GM12878 (cell line): ENCODE measurements at regions not wholly inside any gene's neighbourhood (a gene's known extent, or its start where the extent isn't known, plus 50 kb on each side); places are given as distances from the start of the nearest gene placed in this dataset.
"Not testable (repeated sequence)": the region's sequence is repeated elsewhere in the genome, so short reads cannot be mapped to it uniquely, and the experiment has no call there.

Experiments
- ATAC-seq: fragments of 200-7000 bp; cut with Tn5 transposase; 3 replicates; pipeline ENCODE4 v1.9.1; 2020; ENCODE audit warnings: mild to moderate bottlenecking, moderate library complexity
- BruUV-seq: library from RNA; stranded (reverse); fragments of 400-500 nt; replicated peaks from 2 replicates; lab custom pipeline; 2021; lab: Mats Ljungman, UMichigan
- CTCF ChIA-PET: fragments of 300-600 bp; sonication (Branson Sonifier 250); formaldehyde crosslinking; extraction: SDS; loops from one replicate; lab custom pipeline; 2021; ENCODE audit warnings: inconsistent platforms; lab: Yijun Ruan, JAX
- POLR2A ChIA-PET: fragments of 350-600 bp; formaldehyde crosslinking; extraction: SDS; loops from one replicate; lab custom pipeline; 2021; ENCODE audit warnings: inconsistent platforms; lab: Charles Lee
- RAD21 ChIA-PET: fragments of 300-600 bp; sonication (Branson Sonifier 250); formaldehyde crosslinking; loops from one replicate; lab custom pipeline; 2023; ENCODE audit warnings: antibody characterized with exemption; ENCODE audit not compliant: unreplicated experiment; lab: Charles Lee
- SMC1A ChIA-PET: fragments of 300-600 bp; sonication (Branson Sonifier 250); formaldehyde crosslinking; loops from one replicate; lab custom pipeline; 2023; ENCODE audit not compliant: unreplicated experiment, uncharacterized antibody; lab: Charles Lee
- DNase-seq: peaks from one replicate; pipeline ENCODE4 v3.0.0-alpha.2; 2011; ENCODE audit warnings: low read depth, low spot score
- FAIRE-seq: peaks from 3 replicates; lab custom pipeline; 2011; peaks lifted over from hg19 to GRCh38; lab: Jason Lieb, UNC
- H2AFZ ChIP-seq: 2 replicates; pipeline ENCODE4 v1.6.0; 2011; ENCODE audit warnings: low read depth, low read length, control low read depth; ENCODE audit not compliant: control insufficient read depth
- H3K27ac ChIP-seq: 2 replicates; pipeline ENCODE4 v1.5.1; 2011; ENCODE audit warnings: control low read depth; ENCODE audit not compliant: control insufficient read depth, insufficient read depth
- H3K27me3 ChIP-seq, 2 experiments: replicated peaks in 1 of 2; 2 replicates each; pipeline versions ENCODE4 v1.6.0 to v1.6.1; 2011; ENCODE audit warnings: low read length in 1 of 2; ENCODE audit not compliant: control insufficient read depth in 2 of 2, insufficient read depth in 2 of 2
- H3K36me3 ChIP-seq, 2 experiments: 2 replicates each; pipeline ENCODE4 v1.5.1; 2011; ENCODE audit warnings: low read length in 1 of 2; ENCODE audit not compliant: control insufficient read depth in 2 of 2, insufficient read depth in 2 of 2
- H3K4me1 ChIP-seq: 2 replicates; pipeline ENCODE4 v1.6.1; 2011; ENCODE audit warnings: mild to moderate bottlenecking, low read length, moderate library complexity, mixed read lengths; ENCODE audit not compliant: control insufficient read depth, insufficient read depth
- H3K4me2 ChIP-seq: 2 replicates; pipeline ENCODE4 v1.6.0; 2011; ENCODE audit warnings: control low read depth; ENCODE audit not compliant: control insufficient read depth, insufficient read depth
- H3K4me3 ChIP-seq: fragments of 200-600 bp; sonication (generic); 2 replicates; pipeline ENCODE4 v1.5.1; 2016
- H3K79me2 ChIP-seq: 2 replicates; pipeline ENCODE4 v1.6.0; 2011; ENCODE audit warnings: low read length; ENCODE audit not compliant: control insufficient read depth, insufficient read depth
- H3K9ac ChIP-seq: 2 replicates; pipeline ENCODE4 v1.8.0; 2011; ENCODE audit warnings: low read length, control low read depth, mixed read lengths; ENCODE audit not compliant: control insufficient read depth, insufficient read depth
- H3K9me3 ChIP-seq: replicated peaks from 3 replicates; pipeline ENCODE4 v1.5.1; 2011; ENCODE audit warnings: mild to moderate bottlenecking, low read length; ENCODE audit not compliant: control insufficient read depth, insufficient read depth
- H4K20me1 ChIP-seq: 2 replicates; pipeline ENCODE4 v1.6.0; 2011; ENCODE audit not compliant: control insufficient read depth, insufficient read depth
- BCLAF1 ChIP-seq: fragments of 450-650 bp; IDR thresholded peaks from 2 replicates; pipeline ENCODE4 v1.6.1; 2017; ENCODE audit warnings: antibody characterized with exemption, mild to moderate bottlenecking, moderate library complexity
- CHD1 ChIP-seq: IDR thresholded peaks from 2 replicates; pipeline ENCODE4 v1.6.1; 2012; ENCODE audit warnings: low read depth, low read length, improper control_type of control experiment
- KDM1A ChIP-seq: fragments of 200-600 bp; sonication (generic); IDR thresholded peaks from 2 replicates; pipeline ENCODE4 v1.6.1; 2016; ENCODE audit warnings: borderline replicate concordance
- NBN ChIP-seq: fragments of 450-650 bp; IDR thresholded peaks from 2 replicates; pipeline ENCODE4 v1.6.1; 2016
- PAX5 ChIP-seq: IDR thresholded peaks from 2 replicates; pipeline ENCODE4 v1.6.1; 2011; ENCODE audit warnings: low read depth, low read length, borderline replicate concordance
- PAX8 ChIP-seq: fragments of 450-650 bp; IDR thresholded peaks from 2 replicates; pipeline ENCODE4 v1.6.1; 2017; ENCODE audit warnings: mild to moderate bottlenecking, moderate library complexity
- SP1 ChIP-seq: IDR thresholded peaks from one replicate; pipeline ENCODE4 v1.6.1; 2011; ENCODE audit warnings: low read depth, low read length
- WGBS: methylation state at CpG from one replicate; pipeline ENCODE4 v1.1.6; 2016; ENCODE audit warnings: low lambda C conversion rate; ENCODE audit not compliant: insufficient replicate concordance, insufficient coverage; ENCODE audit errors: missing lambda C conversion rate; 5-methylcytosine and 5-hydroxymethylcytosine counted together
- in situ Hi-C: fragments of 300-500 bp; cut with MboI; formaldehyde crosslinking; loops from 9 replicates; pipeline ENCODE4 v1.14.3; 2018; ENCODE audit warnings: mixed read lengths
- intact Hi-C: fragments of 100-400 bp; cut with micrococcal nuclease; formaldehyde crosslinking; loops from one replicate; pipeline ENCODE4 v1.14.2; 2022; ENCODE audit not compliant: unreplicated experiment

GRCh38 chr11:89659414-89659813, 50.7 kb upstream of the TRIM77 start:
- H3K9ac ChIP-seq, ATAC-seq, H3K4me1 ChIP-seq, CTCF ChIA-PET, H2AFZ ChIP-seq, POLR2A ChIA-PET, H4K20me1 ChIP-seq, DNase-seq, H3K4me3 ChIP-seq, H3K27ac ChIP-seq, H3K79me2 ChIP-seq, SMC1A ChIA-PET, RAD21 ChIA-PET, H3K4me2 ChIP-seq, intact Hi-C loops, H3K36me3 ChIP-seq, FAIRE-seq, H3K9me3 ChIP-seq, H3K27me3 ChIP-seq, BruUV-seq: not testable (repeated sequence)
- in situ Hi-C loops, result loop anchor here (25.0 kb wide), 1 partner anchor 453 kb away; no protein-coding TSS in a partner anchor
- 0% methylated on average over 2 of the region's 2 CpGs for WGBS

- BruUV-seq, result no TSS peak
- Histone ChIP-seq H3K4me2 (no peak overlapping the region), H3K4me1 (no peaks in the 10 kb centered on the region), H2AFZ (no peak overlapping the region), H4K20me1 (no peaks in the 10 kb centered on the region), H3K9ac (no peak overlapping the region), H3K36me3 (no peaks in the 10 kb centered on the region), H3K9me3 (no peaks in the 10 kb centered on the region), H3K4me3 (no peak overlapping the region), H3K27me3 (no peaks in the 10 kb centered on the region), H3K79me2 (no peaks in the 10 kb centered on the region), H3K27ac (no peak overlapping the region)
- SMC1A ChIA-PET, result no interaction called here
- FAIRE-seq (no peak), DNase-seq (no peak), ATAC-seq (no peak)
- intact Hi-C loops (no loop called here), in situ Hi-C loops (loop anchor here (25.0 kb wide), 1 partner anchor 452 kb away; no protein-coding TSS in a partner anchor)
- CTCF ChIA-PET, result no interaction called here
- TF ChIP-seq BCLAF1 (no peak), CHD1 (no peak), SP1 (no peak), PAX8 (no peak), KDM1A (no peak), NBN (no peak), PAX5 (no peak)
- POLR2A ChIA-PET, result no interaction called here
- RAD21 ChIA-PET, result no interaction called here
These were observed 49.9 kb upstream of the TRIM77 start for GRCh38 chr11:89660234-89660633.
